ENCODE measurements at regions not wholly inside any gene's neighbourhood (a gene's known extent, or its start where the extent isn't known, plus 50 kb on each side); places are given as distances from the start of the nearest gene placed in this dataset.

GRCh38 chr15:77706482-77707244, 74.0 kb upstream of the LINGO1 start:
- Histone ChIP-seq H3K9me3 (no peaks in the 10 kb centered on the region), H3K27me3 (peaks cover 23% of the 10 kb centered on the region), H3K36me3 (no peaks in the 10 kb centered on the region), H3K4me1 (no peaks in the 10 kb centered on the region), H3K27ac (no peak overlapping the region), H3K4me3 (no peak overlapping the region)
- TF ChIP-seq POLR2A (IDR thresholded peaks at IDR 0.05) (no peak), EP300 (IDR thresholded peaks at IDR 0.05) (no peak), POLR2AphosphoS5 (IDR thresholded peaks at IDR 0.05) (no peak)
- TF ChIP-seq, protein P1, sequence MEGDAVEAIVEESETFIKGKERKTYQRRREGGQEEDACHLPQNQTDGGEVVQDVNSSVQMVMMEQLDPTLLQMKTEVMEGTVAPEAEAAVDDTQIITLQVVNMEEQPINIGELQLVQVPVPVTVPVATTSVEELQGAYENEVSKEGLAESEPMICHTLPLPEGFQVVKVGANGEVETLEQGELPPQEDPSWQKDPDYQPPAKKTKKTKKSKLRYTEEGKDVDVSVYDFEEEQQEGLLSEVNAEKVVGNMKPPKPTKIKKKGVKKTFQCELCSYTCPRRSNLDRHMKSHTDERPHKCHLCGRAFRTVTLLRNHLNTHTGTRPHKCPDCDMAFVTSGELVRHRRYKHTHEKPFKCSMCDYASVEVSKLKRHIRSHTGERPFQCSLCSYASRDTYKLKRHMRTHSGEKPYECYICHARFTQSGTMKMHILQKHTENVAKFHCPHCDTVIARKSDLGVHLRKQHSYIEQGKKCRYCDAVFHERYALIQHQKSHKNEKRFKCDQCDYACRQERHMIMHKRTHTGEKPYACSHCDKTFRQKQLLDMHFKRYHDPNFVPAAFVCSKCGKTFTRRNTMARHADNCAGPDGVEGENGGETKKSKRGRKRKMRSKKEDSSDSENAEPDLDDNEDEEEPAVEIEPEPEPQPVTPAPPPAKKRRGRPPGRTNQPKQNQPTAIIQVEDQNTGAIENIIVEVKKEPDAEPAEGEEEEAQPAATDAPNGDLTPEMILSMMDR (IDR thresholded peaks at IDR 0.05), result no peak
- ATAC-seq, result no peak
- WGBS, 2 donors (ENCODE audit: low coverage in 1 of 2), result 29% methylated on average over 1 of the region's 5 CpGs; no CpG with 5 or more reads in 1 of the 2 donors

GRCh38 chr15:77702211-77702957, 69.7 kb upstream of the LINGO1 start:
- ATAC-seq, result no peak
- peaks cover 32% of the 10 kb centered on the region for H3K27me3 ChIP-seq
- H3K4me1 ChIP-seq, result no peaks in the 10 kb centered on the region
- TF ChIP-seq EP300 (IDR thresholded peaks at IDR 0.05), result no peak
- 0 to 7% methylated on average over 1 to 3 of the region's 5 CpGs for WGBS, 2 donors (ENCODE audit: low coverage in 1 of 2)
- no peaks in the 10 kb centered on the region for H3K36me3 ChIP-seq
- no peak overlapping the region for H3K4me3 ChIP-seq
- no peak overlapping the region for H3K27ac ChIP-seq
- H3K9me3 ChIP-seq, result no peaks in the 10 kb centered on the region

- peaks cover 0 to 8% (median 0%) of the 10 kb centered on the region in 3 donors for H3K4me1 ChIP-seq
- no peaks in the 10 kb centered on the region for H3K36me3 ChIP-seq
- H3K4me3 ChIP-seq, result no peak overlapping the region
- no peak overlapping the region for H3K27ac ChIP-seq
- ATAC-seq, result no peak
- 35 to 40% methylated on average over 1 to 6 of the region's 10 CpGs for WGBS, 2 donors (ENCODE audit: low coverage in 1 of 2)
- no peak for TF ChIP-seq POLR2AphosphoS5 (IDR thresholded peaks at IDR 0.05)
- no peak for TF ChIP-seq POLR2A (IDR thresholded peaks at IDR 0.05)
- TF ChIP-seq, protein P1 (IDR thresholded peaks at IDR 0.05), result no peak
- TF ChIP-seq EP300 (IDR thresholded peaks at IDR 0.05), result no peak
- no peaks in the 10 kb centered on the region for H3K9me3 ChIP-seq
- peaks cover 53% of the 10 kb centered on the region for H3K27me3 ChIP-seq
Measured at GRCh38 chr15:77698481-77698880, 65.8 kb upstream of the LINGO1 start.

GRCh38 chr15:77697893-77698292, 65.2 kb upstream of the LINGO1 start:
- peaks cover 0 to 8% (median 0%) of the 10 kb centered on the region in 3 donors for H3K4me1 ChIP-seq
- 51 to 66% methylated on average over 7 of the region's 7 CpGs for WGBS, 2 donors (ENCODE audit: low coverage in 1 of 2)
- H3K36me3 ChIP-seq, result no peaks in the 10 kb centered on the region
- no peak overlapping the region for H3K4me3 ChIP-seq
- TF ChIP-seq POLR2A (IDR thresholded peaks at IDR 0.05) (no peak), POLR2AphosphoS5 (IDR thresholded peaks at IDR 0.05) (no peak), EP300 (IDR thresholded peaks at IDR 0.05) (no peak)
- TF ChIP-seq, protein P1 (IDR thresholded peaks at IDR 0.05), result no peak
- no peak overlapping the region for H3K27ac ChIP-seq
- ATAC-seq, result no peak
- H3K27me3 ChIP-seq, result peaks cover 59% of the 10 kb centered on the region
- no peaks in the 10 kb centered on the region for H3K9me3 ChIP-seq

DNA sequence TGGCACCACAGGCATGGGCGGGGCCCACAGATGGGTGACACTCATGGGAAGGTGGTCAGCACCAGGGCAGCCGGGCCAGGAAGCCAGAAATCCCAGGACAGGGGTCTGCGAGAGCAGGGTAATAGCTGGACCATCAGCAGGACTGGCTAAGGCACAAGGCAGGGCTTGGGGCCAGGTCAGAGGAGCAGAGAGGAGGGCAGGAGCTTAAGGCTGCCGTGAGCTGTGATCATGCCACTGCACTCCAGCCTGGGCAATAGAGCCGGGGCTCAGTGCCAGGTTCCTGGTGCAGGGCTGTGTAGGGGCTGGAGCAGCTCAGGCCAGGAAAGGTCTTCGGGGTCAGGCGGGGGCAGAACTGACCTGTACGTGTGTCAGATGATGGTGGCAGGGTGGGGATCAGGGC, 64.2 kb upstream of the LINGO1 start:
- no peak for ATAC-seq
- H3K36me3 ChIP-seq, result no peaks in the 10 kb centered on the region
- peaks cover 0 to 8% (median 0%) of the 10 kb centered on the region in 3 donors for H3K4me1 ChIP-seq
- H3K9me3 ChIP-seq, result no peaks in the 10 kb centered on the region
- no peak overlapping the region for H3K4me3 ChIP-seq
- H3K27ac ChIP-seq, result no peak overlapping the region
- H3K27me3 ChIP-seq, result peaks cover 69% of the 10 kb centered on the region
- 20 to 75% methylated on average over 1 to 4 of the region's 8 CpGs for WGBS, 2 donors (ENCODE audit: low coverage in 1 of 2)
- TF ChIP-seq, protein P1 (IDR thresholded peaks at IDR 0.05), result no peak
- TF ChIP-seq POLR2A (IDR thresholded peaks at IDR 0.05), result no peak
- no peak for TF ChIP-seq EP300 (IDR thresholded peaks at IDR 0.05)
- no peak for TF ChIP-seq POLR2AphosphoS5 (IDR thresholded peaks at IDR 0.05)
